B cell (primary cell): ENCODE measurements at regions not wholly inside any gene's neighbourhood (a gene's known extent, or its start where the extent isn't known, plus 50 kb on each side); places are given as distances from the start of the nearest gene placed in this dataset.

Source experiments
- ATAC-seq: fragments of 200-7000 bp; cut with Tn5 transposase; one replicate; pipeline ENCODE4 v1.10.0; 2021; ENCODE audit warnings: low read depth, mild to moderate bottlenecking, moderate number of reproducible peaks, moderate library complexity
- CTCF ChIA-PET: fragments of 350-600 bp; sonication (Branson Sonifier 250); formaldehyde crosslinking; loops from one replicate; lab custom pipeline; 2021; ENCODE audit warnings: antibody characterized with exemption, inconsistent platforms; lab: Charles Lee
- POLR2A ChIA-PET: fragments of 350-600 bp; sonication (Branson Sonifier 250); formaldehyde crosslinking; loops from one replicate; lab custom pipeline; 2021; ENCODE audit warnings: antibody characterized with exemption; lab: Charles Lee
- DNase-seq: peaks from one replicate; pipeline ENCODE4 v3.0.0; 2013
- H2AFZ ChIP-seq: 2 replicates; pipeline ENCODE4 v1.6.1; 2012; ENCODE audit warnings: mild to moderate bottlenecking, low read depth, low read length; ENCODE audit not compliant: insufficient read depth, poor library complexity, severe bottlenecking
- H3K27ac ChIP-seq, 2 donors: 1 replicate in 1 of 2; 2 replicates in 1 of 2; pipeline ENCODE4 v1.5.1; 2012 to 2013; ENCODE audit warnings: low read length in 2 of 2, mild to moderate bottlenecking in 2 of 2, moderate library complexity in 1 of 2
- H3K27me3 ChIP-seq, 4 experiments: fragments of 200-600 bp in 1 of 4; sonication (generic) in 1 of 4; replicated peaks in 1 of 4; 1 replicate in 2 of 4; 2 replicates in 2 of 4; pipeline versions ENCODE4 v1.6.1 to v1.7.0; 2013 to 2016; ENCODE audit warnings: low read length in 3 of 4, mild to moderate bottlenecking in 2 of 4, mixed read lengths in 1 of 4, moderate library complexity in 1 of 4; ENCODE audit not compliant: insufficient read depth in 4 of 4, control insufficient read depth in 3 of 4; ENCODE audit errors: control extremely low read depth in 1 of 4
- H3K36me3 ChIP-seq, 2 experiments: replicated peaks in 1 of 2; 1 replicate in 1 of 2; 2 replicates in 1 of 2; pipeline versions ENCODE4 v1.6.1 to v1.7.1; 2013; ENCODE audit warnings: low read length in 1 of 2; ENCODE audit not compliant: insufficient read depth in 2 of 2, control insufficient read depth in 1 of 2; ENCODE audit errors: control extremely low read depth in 1 of 2, extremely low read depth in 1 of 2
- H3K4me1 ChIP-seq, 2 donors: fragments of 200-600 bp in 1 of 2; sonication (generic) in 1 of 2; 1 replicate in 1 of 2; 2 replicates in 1 of 2; pipeline versions ENCODE4 v1.5.1 to v1.6.1; 2013 to 2017; ENCODE audit warnings: low read length in 2 of 2; ENCODE audit not compliant: control insufficient read depth in 2 of 2, insufficient read depth in 2 of 2
- H3K4me2 ChIP-seq: replicated peaks from 2 replicates; pipeline ENCODE3; 2012; ENCODE audit warnings: mild to moderate bottlenecking, low read depth, low read length; ENCODE audit not compliant: poor library complexity, severe bottlenecking
- H3K4me3 ChIP-seq, 5 experiments: fragments of 200-600 bp in 1 of 5; sonication (generic) in 1 of 5; 1 replicate in 3 of 5; 2 replicates in 2 of 5; pipeline versions ENCODE4 v1.5.1 to v1.7.0; 2011 to 2016; ENCODE audit warnings: low read length in 4 of 5, mild to moderate bottlenecking in 4 of 5, low read depth in 2 of 5, control low read depth in 1 of 5, moderate library complexity in 1 of 5; ENCODE audit not compliant: insufficient read depth in 1 of 5; ENCODE audit errors: control extremely low read depth in 1 of 5, extremely low read depth in 1 of 5
- H3K79me2 ChIP-seq: fragments of 200-600 bp; sonication (generic); one replicate; pipeline ENCODE4 v1.6.0; 2016; ENCODE audit warnings: low read length; ENCODE audit not compliant: control insufficient read depth, insufficient read depth
- H3K9ac ChIP-seq: fragments of 200-600 bp; sonication (generic); 2 replicates; pipeline ENCODE4 v1.6.1; 2017; ENCODE audit warnings: mild to moderate bottlenecking, low read length, moderate library complexity
- H3K9me3 ChIP-seq, 3 donors: one replicate each; pipeline versions ENCODE4 v1.6.1 to v1.7.1; 2013; ENCODE audit warnings: low read length in 2 of 3; ENCODE audit not compliant: control insufficient read depth in 2 of 3, insufficient read depth in 1 of 3; ENCODE audit errors: control extremely low read depth in 1 of 3
- H4K20me1 ChIP-seq: 2 replicates; pipeline ENCODE4 v1.6.0; 2012; ENCODE audit warnings: mild to moderate bottlenecking, low read length; ENCODE audit not compliant: insufficient read depth, control insufficient read depth, poor library complexity, severe bottlenecking
- H3K27ac Mint-ChIP-seq: one replicate; pipeline ENCODE4 v1.8.0; 2021; ENCODE audit warnings: mixed read lengths
- H3K27me3 Mint-ChIP-seq: one replicate; pipeline ENCODE4 v1.8.0; 2021; ENCODE audit warnings: mixed read lengths
- H3K4me1 Mint-ChIP-seq: one replicate; pipeline ENCODE4 v1.8.0; 2021; ENCODE audit warnings: mixed read lengths
- H3K4me3 Mint-ChIP-seq: one replicate; pipeline ENCODE4 v1.8.0; 2021; ENCODE audit warnings: mixed read lengths
- H3K9me3 Mint-ChIP-seq: one replicate; pipeline ENCODE4 v1.8.0; 2022; ENCODE audit warnings: mixed read lengths; ENCODE audit not compliant: insufficient read depth
- EZH2 ChIP-seq: IDR thresholded peaks from 2 replicates; pipeline ENCODE4 v1.6.1; 2012; ENCODE audit warnings: borderline replicate concordance, low read depth, mild to moderate bottlenecking, moderate library complexity, low read length; ENCODE audit not compliant: insufficient read depth, poor library complexity, severe bottlenecking
- WGBS: methylation state at CpG from one replicate; pipeline ENCODE4 v1.1.5; 2013; ENCODE audit warnings: missing lambda C conversion rate; ENCODE audit not compliant: insufficient coverage; 5-methylcytosine and 5-hydroxymethylcytosine counted together
- intact Hi-C: fragments of 100-400 bp; cut with micrococcal nuclease; formaldehyde crosslinking; loops from one replicate; pipeline ENCODE4 v1.10.0; 2022
- TF ChIP-seq, protein P1 (sequence below): fragments of 200-600 bp; IDR thresholded peaks from one replicate; pipeline ENCODE4 v1.8.0; 2022; ENCODE audit warnings: antibody characterized with exemption, mild to moderate bottlenecking

DNA sequence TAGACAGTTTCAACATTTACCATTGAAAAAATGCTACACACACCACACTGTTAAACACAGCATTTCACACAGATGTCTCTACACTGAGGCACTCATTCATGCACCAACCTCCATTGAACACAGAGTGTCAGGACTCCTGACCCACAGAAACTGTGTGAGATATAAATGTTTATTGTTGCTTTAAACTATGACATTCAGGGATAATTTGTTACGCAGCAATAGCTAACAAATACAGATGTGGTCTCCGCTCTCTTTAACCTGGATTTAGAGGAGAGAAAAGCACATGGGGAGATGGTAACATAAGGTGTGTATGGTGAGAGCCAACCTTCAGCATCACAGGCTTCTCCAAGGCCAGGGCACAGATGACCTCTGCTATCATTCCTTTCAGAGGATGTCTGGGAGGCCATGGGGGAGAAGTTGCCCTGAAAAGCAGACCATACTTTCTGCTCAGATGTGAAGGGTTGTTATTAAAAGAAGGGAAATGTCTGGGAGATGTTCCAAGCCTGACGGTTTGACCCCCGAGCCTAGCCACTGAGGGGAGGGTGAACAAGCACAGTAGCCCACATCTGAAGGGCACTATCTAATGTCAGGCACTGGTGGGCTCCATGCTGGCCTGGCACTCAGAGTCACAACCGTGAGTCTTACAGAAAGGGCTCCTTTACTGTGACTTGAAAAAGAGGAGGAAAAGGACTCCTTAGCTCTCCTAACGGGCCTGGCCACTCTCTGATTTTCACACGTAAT lies 284.5 kb upstream of the TLE3 start:
- Histone ChIP-seq H2AFZ (no peak overlapping the region), H3K9ac (no peak overlapping the region), H4K20me1 (no peaks in the 10 kb centered on the region), H3K79me2 (no peaks in the 10 kb centered on the region), H3K4me1 (peaks cover 16 to 17% of the 10 kb centered on the region in 2 donors), H3K9me3 (peaks cover 0 to 8% (median 0%) of the 10 kb centered on the region in 3 donors), H3K4me2 (no peak overlapping the region), H3K36me3 (no peaks in the 10 kb centered on the region), H3K4me3 (no peak overlapping the region), H3K27ac (no peak overlapping the region), H3K27me3 (peaks cover 0 to 3% (median 0%) of the 10 kb centered on the region in 4 experiments)
- H3K4me1 Mint-ChIP-seq, result peaks cover 15% of the 10 kb centered on the region
- DNase-seq (no peak), ATAC-seq (no peak)
- peaks cover 3% of the 10 kb centered on the region for H3K9me3 Mint-ChIP-seq
- H3K4me3 Mint-ChIP-seq, result no peak overlapping the region
- WGBS, result 91% methylated on average over 6 of the region's 7 CpGs
- ChIA-PET CTCF (no interaction called here), POLR2A (no interaction called here)
- no peak for TF ChIP-seq EZH2
- TF ChIP-seq, protein P1, sequence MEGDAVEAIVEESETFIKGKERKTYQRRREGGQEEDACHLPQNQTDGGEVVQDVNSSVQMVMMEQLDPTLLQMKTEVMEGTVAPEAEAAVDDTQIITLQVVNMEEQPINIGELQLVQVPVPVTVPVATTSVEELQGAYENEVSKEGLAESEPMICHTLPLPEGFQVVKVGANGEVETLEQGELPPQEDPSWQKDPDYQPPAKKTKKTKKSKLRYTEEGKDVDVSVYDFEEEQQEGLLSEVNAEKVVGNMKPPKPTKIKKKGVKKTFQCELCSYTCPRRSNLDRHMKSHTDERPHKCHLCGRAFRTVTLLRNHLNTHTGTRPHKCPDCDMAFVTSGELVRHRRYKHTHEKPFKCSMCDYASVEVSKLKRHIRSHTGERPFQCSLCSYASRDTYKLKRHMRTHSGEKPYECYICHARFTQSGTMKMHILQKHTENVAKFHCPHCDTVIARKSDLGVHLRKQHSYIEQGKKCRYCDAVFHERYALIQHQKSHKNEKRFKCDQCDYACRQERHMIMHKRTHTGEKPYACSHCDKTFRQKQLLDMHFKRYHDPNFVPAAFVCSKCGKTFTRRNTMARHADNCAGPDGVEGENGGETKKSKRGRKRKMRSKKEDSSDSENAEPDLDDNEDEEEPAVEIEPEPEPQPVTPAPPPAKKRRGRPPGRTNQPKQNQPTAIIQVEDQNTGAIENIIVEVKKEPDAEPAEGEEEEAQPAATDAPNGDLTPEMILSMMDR, result no peak
- intact Hi-C loops, result no loop called here
- no peaks in the 10 kb centered on the region for H3K27me3 Mint-ChIP-seq
- no peak overlapping the region for H3K27ac Mint-ChIP-seq
